Natural killer cell (primary cell): ENCODE measurements at regions not wholly inside any gene's neighbourhood (a gene's known extent, or its start where the extent isn't known, plus 50 kb on each side); places are given as distances from the start of the nearest gene placed in this dataset.

Experiments
- ATAC-seq, 3 donors: fragments of 150-1000 bp in 2 of 3; fragments of 200-7000 bp in 1 of 3; cut with Tn5 transposase; 1 replicate in 1 of 3; 2 replicates in 2 of 3; pipeline ENCODE4 v1.10.0; 2021; ENCODE audit warnings: mild to moderate bottlenecking in 2 of 3, moderate library complexity in 2 of 3
- DNase-seq, 2 donors: peaks; one replicate each; pipeline versions ENCODE4 v3.0.0 to v3.0.0-alpha.2; 2013 to 2021; ENCODE audit warnings: mixed read lengths in 1 of 2
- H3K27ac ChIP-seq: one replicate; pipeline ENCODE4 v1.5.1; 2013; ENCODE audit warnings: mild to moderate bottlenecking, low read length
- H3K27me3 ChIP-seq: one replicate; pipeline ENCODE4 v1.6.1; 2013; ENCODE audit warnings: low read length; ENCODE audit not compliant: control insufficient read depth, insufficient read depth
- H3K36me3 ChIP-seq: one replicate; pipeline ENCODE4 v1.6.1; 2013; ENCODE audit warnings: low read length; ENCODE audit not compliant: control insufficient read depth, insufficient read depth
- H3K4me1 ChIP-seq: one replicate; pipeline ENCODE4 v1.6.1; 2013; ENCODE audit warnings: low read length; ENCODE audit not compliant: control insufficient read depth, insufficient read depth
- H3K4me3 ChIP-seq: one replicate; pipeline ENCODE4 v1.5.1; 2013; ENCODE audit warnings: low read length
- H3K9me3 ChIP-seq: one replicate; pipeline ENCODE4 v1.6.1; 2013; ENCODE audit warnings: low read length; ENCODE audit not compliant: control insufficient read depth, insufficient read depth
- H3K27ac Mint-ChIP-seq, 2 donors: one replicate each; pipeline ENCODE4 v1.8.0; 2022; ENCODE audit warnings: mild to moderate bottlenecking in 2 of 2, mixed read lengths in 2 of 2, moderate library complexity in 1 of 2
- H3K27me3 Mint-ChIP-seq, 2 donors: one replicate each; pipeline ENCODE4 v1.8.0; 2022; ENCODE audit warnings: low read depth in 2 of 2, mixed read lengths in 2 of 2
- H3K36me3 Mint-ChIP-seq: one replicate; pipeline ENCODE4 v1.8.0; 2022; ENCODE audit warnings: mixed read lengths
- H3K4me1 Mint-ChIP-seq, 2 donors: one replicate each; pipeline ENCODE4 v1.8.0; 2022; ENCODE audit warnings: mixed read lengths in 2 of 2
- H3K4me3 Mint-ChIP-seq: one replicate; pipeline ENCODE4 v1.8.0; 2022; ENCODE audit warnings: mild to moderate bottlenecking, moderate library complexity, mixed read lengths
- H3K9me3 Mint-ChIP-seq, 2 donors: one replicate each; pipeline ENCODE4 v1.8.0; 2022; ENCODE audit warnings: mixed read lengths in 2 of 2
- CTCF ChIP-seq: fragments of 200-600 bp; IDR thresholded peaks from one replicate; pipeline ENCODE4 v1.8.0; 2022; ENCODE audit warnings: antibody characterized with exemption
- WGBS: methylation state at CpG from one replicate; pipeline ENCODE4 v1.1.7; 2013; ENCODE audit warnings: missing lambda C conversion rate; ENCODE audit not compliant: insufficient coverage; 5-methylcytosine and 5-hydroxymethylcytosine counted together
- intact Hi-C: fragments of 100-400 bp; cut with micrococcal nuclease; formaldehyde crosslinking; loops from one replicate; pipeline ENCODE4 v1.14.2; 2022

- H3K27me3 ChIP-seq, result no peaks in the 10 kb centered on the region
- WGBS, result 84% methylated on average over 5 of the region's 5 CpGs
- Mint-ChIP-seq H3K36me3 (no peaks in the 10 kb centered on the region), H3K4me3 (no peak overlapping the region), H3K27me3 (peaks cover 5 to 6% of the 10 kb centered on the region in 2 donors), H3K9me3 (no peaks in the 10 kb centered on the region), H3K27ac (no peak overlapping the region), H3K4me1 (no peaks in the 10 kb centered on the region)
- ATAC-seq, result no peak
- peaks cover 5% of the 10 kb centered on the region for H3K4me1 ChIP-seq
- no peak for TF ChIP-seq CTCF
- peaks cover 3% of the 10 kb centered on the region for H3K9me3 ChIP-seq
- H3K4me3 ChIP-seq, result no peak overlapping the region
- intact Hi-C loops, result no loop called here
- H3K27ac ChIP-seq, result no peak overlapping the region
- no peak for DNase-seq
- H3K36me3 ChIP-seq, result no peaks in the 10 kb centered on the region
Measured at GRCh38 chr19:30861919-30862318, 487.3 kb downstream of the TSHZ3 start.

- no peak for DNase-seq
- TF ChIP-seq CTCF, result no peak
- Histone ChIP-seq H3K27me3 (no peaks in the 10 kb centered on the region), H3K27ac (no peak overlapping the region), H3K9me3 (peaks cover 3% of the 10 kb centered on the region), H3K36me3 (no peaks in the 10 kb centered on the region), H3K4me1 (no peaks in the 10 kb centered on the region), H3K4me3 (no peak overlapping the region)
- no peak overlapping the region for H3K27ac Mint-ChIP-seq
- H3K9me3 Mint-ChIP-seq, result no peaks in the 10 kb centered on the region
- H3K36me3 Mint-ChIP-seq, result no peaks in the 10 kb centered on the region
- no peak for ATAC-seq
- H3K4me1 Mint-ChIP-seq, result no peaks in the 10 kb centered on the region
- no peak overlapping the region for H3K4me3 Mint-ChIP-seq
- 73% methylated on average over 6 of the region's 7 CpGs for WGBS
- intact Hi-C loops, result no loop called here
- H3K27me3 Mint-ChIP-seq, result peaks cover 0 to 3% of the 10 kb centered on the region in 2 donors
Measured at GRCh38 chr19:30857966-30858490, 485.8 kb downstream of the ZNF536 start.

GRCh38 chr19:30857388-30857787, 485.2 kb downstream of the ZNF536 start:
- intact Hi-C loops, result no loop called here
- no peaks in the 10 kb centered on the region for H3K36me3 ChIP-seq
- ATAC-seq (no peak), DNase-seq (no peak)
- H3K27me3 ChIP-seq, result no peaks in the 10 kb centered on the region
- H3K4me3 ChIP-seq, result no peak overlapping the region
- TF ChIP-seq CTCF, result no peak
- Mint-ChIP-seq H3K4me3 (no peak overlapping the region), H3K27ac (no peak overlapping the region), H3K9me3 (no peaks in the 10 kb centered on the region), H3K27me3 (peaks cover 0 to under 1% of the 10 kb centered on the region in 2 donors), H3K4me1 (no peaks in the 10 kb centered on the region), H3K36me3 (no peaks in the 10 kb centered on the region)
- H3K4me1 ChIP-seq, result no peaks in the 10 kb centered on the region
- peaks cover 3% of the 10 kb centered on the region for H3K9me3 ChIP-seq
- H3K27ac ChIP-seq, result no peak overlapping the region
- WGBS, result 94% methylated on average over 4 of the region's 6 CpGs

- 81% methylated on average over 3 of the region's 3 CpGs for WGBS
- no peak for DNase-seq
- no peak overlapping the region for H3K27ac ChIP-seq
- Mint-ChIP-seq H3K4me3 (no peak overlapping the region), H3K4me1 (no peaks in the 10 kb centered on the region), H3K36me3 (no peaks in the 10 kb centered on the region), H3K9me3 (no peaks in the 10 kb centered on the region), H3K27me3 (peaks cover 0 to 4% of the 10 kb centered on the region in 2 donors), H3K27ac (no peak overlapping the region)
- no peak overlapping the region for H3K4me3 ChIP-seq
- H3K36me3 ChIP-seq, result no peaks in the 10 kb centered on the region
- H3K9me3 ChIP-seq, result peaks cover 3% of the 10 kb centered on the region
- no peaks in the 10 kb centered on the region for H3K4me1 ChIP-seq
- intact Hi-C loops, result no loop called here
- ATAC-seq, result no peak
- TF ChIP-seq CTCF, result no peak
- no peaks in the 10 kb centered on the region for H3K27me3 ChIP-seq
Measured at GRCh38 chr19:30856786-30857185, 484.6 kb downstream of the ZNF536 start.
